Suprapubic skin (tissue), 4 donors: ENCODE measurements at regions not wholly inside any gene's neighbourhood (a gene's known extent, or its start where the extent isn't known, plus 50 kb on each side); places are given as distances from the start of the nearest gene placed in this dataset.
"Not testable (repeated sequence)": the region's sequence is repeated elsewhere in the genome, so short reads cannot be mapped to it uniquely, and the experiment has no call there.

Source experiments
- DNase-seq, 2 donors: peaks; one replicate each; pipeline ENCODE4 v3.0.0-alpha.2; 2019; ENCODE audit warnings: low spot score in 2 of 2
- H3K27ac ChIP-seq: fragments of 200-600 bp; sonication (generic); one replicate; pipeline ENCODE4 v1.5.1; 2019
- H3K27me3 ChIP-seq: fragments of 200-600 bp; sonication (generic); one replicate; pipeline ENCODE4 v1.5.1; 2019
- H3K36me3 ChIP-seq: fragments of 200-600 bp; sonication (generic); one replicate; pipeline ENCODE4 v1.5.1; 2019
- H3K4me1 ChIP-seq: fragments of 200-600 bp; sonication (generic); one replicate; pipeline ENCODE4 v1.5.1; 2019
- H3K4me3 ChIP-seq: fragments of 200-600 bp; sonication (generic); one replicate; pipeline ENCODE4 v1.5.1; 2019; ENCODE audit warnings: mild to moderate bottlenecking
- H3K9me3 ChIP-seq: fragments of 200-600 bp; sonication (generic); one replicate; pipeline ENCODE4 v1.5.1; 2019
- EP300 ChIP-seq: sonication (generic); formaldehyde crosslinking; IDR thresholded peaks from one replicate; pipeline ENCODE4 v1.6.1; 2017; ENCODE audit warnings: antibody characterized with exemption
- POLR2A ChIP-seq, 2 donors: fragments of 450-650 bp; IDR thresholded peaks; one replicate each; pipeline ENCODE4 v1.6.1; 2017; ENCODE audit warnings: antibody characterized with exemption in 2 of 2, mild to moderate bottlenecking in 2 of 2, moderate library complexity in 2 of 2
- POLR2AphosphoS5 ChIP-seq, 3 donors: sonication (generic); formaldehyde crosslinking; IDR thresholded peaks; one replicate each; pipeline ENCODE4 v1.6.1; 2017; ENCODE audit warnings: antibody characterized with exemption in 3 of 3
- whole genome bisulfite sequencing: methylation state at CpG from one replicate; pipeline ENCODE4 v1.1.5; 2018; 5-methylcytosine and 5-hydroxymethylcytosine counted together
- TF ChIP-seq, protein P1 (sequence below), 2 donors: fragments of 200-600 bp in 1 of 2; fragments of 450-650 bp in 1 of 2; sonication (generic) in 1 of 2; IDR thresholded peaks; one replicate each; pipeline ENCODE4 v1.5.1; 2016 to 2019; ENCODE audit warnings: antibody characterized with exemption in 2 of 2, mild to moderate bottlenecking in 1 of 2, moderate library complexity in 1 of 2

DNA sequence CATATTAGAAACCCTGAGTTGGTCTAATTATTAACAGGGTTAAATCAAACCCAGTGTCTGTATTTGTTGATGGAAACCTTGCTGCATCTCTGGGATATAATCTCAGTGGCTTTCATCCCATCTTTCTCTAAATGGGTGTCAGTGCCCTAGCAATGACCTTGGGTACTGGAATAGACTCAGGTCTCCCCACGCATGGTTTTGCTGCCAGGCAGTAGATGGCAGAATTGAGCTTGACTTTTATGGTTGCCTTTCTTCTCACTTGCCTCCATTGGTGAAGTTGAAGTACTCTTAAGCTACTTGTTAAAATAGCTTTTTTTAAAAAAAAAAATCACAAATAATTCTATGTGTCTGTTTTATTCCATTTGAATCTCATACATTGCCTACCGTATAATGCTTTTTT is 81.8 kb upstream of the HMCN1 start:
- TF ChIP-seq POLR2A (IDR thresholded peaks at IDR 0.05) (no peak), POLR2AphosphoS5 (IDR thresholded peaks at IDR 0.05) (no peak), EP300 (no peak)
- TF ChIP-seq, protein P1, sequence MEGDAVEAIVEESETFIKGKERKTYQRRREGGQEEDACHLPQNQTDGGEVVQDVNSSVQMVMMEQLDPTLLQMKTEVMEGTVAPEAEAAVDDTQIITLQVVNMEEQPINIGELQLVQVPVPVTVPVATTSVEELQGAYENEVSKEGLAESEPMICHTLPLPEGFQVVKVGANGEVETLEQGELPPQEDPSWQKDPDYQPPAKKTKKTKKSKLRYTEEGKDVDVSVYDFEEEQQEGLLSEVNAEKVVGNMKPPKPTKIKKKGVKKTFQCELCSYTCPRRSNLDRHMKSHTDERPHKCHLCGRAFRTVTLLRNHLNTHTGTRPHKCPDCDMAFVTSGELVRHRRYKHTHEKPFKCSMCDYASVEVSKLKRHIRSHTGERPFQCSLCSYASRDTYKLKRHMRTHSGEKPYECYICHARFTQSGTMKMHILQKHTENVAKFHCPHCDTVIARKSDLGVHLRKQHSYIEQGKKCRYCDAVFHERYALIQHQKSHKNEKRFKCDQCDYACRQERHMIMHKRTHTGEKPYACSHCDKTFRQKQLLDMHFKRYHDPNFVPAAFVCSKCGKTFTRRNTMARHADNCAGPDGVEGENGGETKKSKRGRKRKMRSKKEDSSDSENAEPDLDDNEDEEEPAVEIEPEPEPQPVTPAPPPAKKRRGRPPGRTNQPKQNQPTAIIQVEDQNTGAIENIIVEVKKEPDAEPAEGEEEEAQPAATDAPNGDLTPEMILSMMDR (IDR thresholded peaks at IDR 0.05): no peak
- no peak overlapping the region for H3K4me3 ChIP-seq
- H3K27me3 ChIP-seq: no peaks in the 10 kb centered on the region
- DNase-seq: no peak
- H3K9me3 ChIP-seq: no peaks in the 10 kb centered on the region
- no peak overlapping the region for H3K27ac ChIP-seq
- H3K4me1 ChIP-seq: peaks cover 4% of the 10 kb centered on the region
- H3K36me3 ChIP-seq: no peaks in the 10 kb centered on the region
- WGBS: 92% methylated on average over 2 of the region's 2 CpGs

DNA sequence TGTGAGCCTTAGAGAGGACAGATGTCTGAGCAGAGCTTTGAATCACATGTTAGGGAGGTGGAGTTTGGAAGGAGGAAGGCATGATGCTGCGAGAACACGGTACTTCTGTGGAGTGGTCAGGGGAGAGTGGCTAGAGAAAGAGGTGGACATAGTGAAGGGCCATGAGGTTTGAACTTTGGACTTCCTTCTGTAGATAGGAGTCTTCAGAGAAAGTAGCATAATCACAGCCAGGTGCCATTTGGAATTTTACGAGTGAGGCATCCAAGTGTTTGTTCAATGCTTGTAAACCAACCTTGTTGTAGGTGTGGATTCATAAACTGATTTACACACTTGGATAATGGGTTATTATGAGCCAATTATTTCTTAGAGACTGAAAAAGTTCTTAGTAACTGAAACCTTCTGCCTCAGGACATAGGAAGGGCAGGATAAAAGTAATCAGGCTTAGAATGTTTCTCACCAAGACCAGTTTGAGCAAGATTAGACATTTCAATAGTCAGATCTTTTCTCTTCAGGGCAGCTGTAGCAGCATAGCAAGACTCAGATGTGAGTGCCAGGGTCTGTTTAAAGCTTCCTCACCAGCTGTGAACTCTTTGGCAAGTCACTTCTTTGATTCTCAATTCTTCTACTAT is 83.5 kb upstream of the HMCN1 start:
- Histone ChIP-seq H3K27me3 (no peaks in the 10 kb centered on the region), H3K9me3 (no peaks in the 10 kb centered on the region), H3K4me3 (no peak overlapping the region), H3K36me3 (no peaks in the 10 kb centered on the region), H3K27ac (no peak overlapping the region), H3K4me1 (peaks cover 17% of the 10 kb centered on the region)
- WGBS: 60% methylated on average over 3 of the region's 3 CpGs
- no peak for DNase-seq
- TF ChIP-seq POLR2AphosphoS5 (IDR thresholded peaks at IDR 0.05) (no peak), EP300 (no peak), POLR2A (IDR thresholded peaks at IDR 0.05) (no peak)
- TF ChIP-seq, protein P1 (IDR thresholded peaks at IDR 0.05): no peak

DNA sequence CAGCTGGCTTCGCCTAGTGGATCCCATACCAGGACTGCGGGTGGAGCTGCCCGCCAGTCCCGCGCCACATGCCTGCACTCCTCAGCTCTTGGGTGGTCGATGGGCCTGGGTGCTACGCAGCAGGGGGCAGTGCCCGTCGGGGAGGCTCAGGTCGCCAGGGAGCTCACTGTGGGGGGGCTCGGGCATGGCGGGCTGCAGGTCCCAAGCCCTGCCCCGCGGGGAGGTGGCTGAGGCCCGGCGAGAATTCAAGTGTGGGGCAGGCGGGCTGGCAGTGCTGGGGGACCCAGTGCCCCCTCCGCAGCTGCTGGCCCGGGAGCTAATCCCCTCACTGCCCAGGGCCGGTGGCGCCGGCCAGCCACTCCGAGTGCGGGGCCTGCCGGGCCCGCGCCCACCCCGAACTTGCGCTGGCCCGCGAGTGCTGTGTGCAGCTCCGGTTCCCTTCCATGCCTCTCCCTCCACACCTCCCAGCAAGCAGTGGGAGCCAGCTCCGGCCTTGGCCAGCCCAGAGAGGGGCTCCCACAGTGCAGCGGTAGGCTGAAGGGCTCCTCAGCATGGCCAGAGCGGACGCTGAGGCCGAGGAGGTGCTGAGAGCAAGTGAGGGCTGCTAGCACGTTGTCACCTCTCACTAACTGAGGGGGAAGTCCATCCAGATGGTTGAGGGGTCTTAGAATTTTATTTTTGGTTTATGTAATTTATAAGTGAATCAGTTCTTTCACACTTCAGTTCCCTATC is 85.2 kb upstream of the HMCN1 start:
- H3K27ac ChIP-seq: no peak overlapping the region
- no peak overlapping the region for H3K4me3 ChIP-seq
- no peak for TF ChIP-seq POLR2A (IDR thresholded peaks at IDR 0.05)
- TF ChIP-seq, protein P1 (IDR thresholded peaks at IDR 0.05): no peak
- no peak for TF ChIP-seq EP300
- TF ChIP-seq POLR2AphosphoS5 (IDR thresholded peaks at IDR 0.05): no peak
- peaks cover 18% of the 10 kb centered on the region for H3K4me1 ChIP-seq
- DNase-seq: no peak
- 92% methylated on average over 8 of the region's 38 CpGs for WGBS
- H3K27me3 ChIP-seq: no peaks in the 10 kb centered on the region
- no peaks in the 10 kb centered on the region for H3K9me3 ChIP-seq
- H3K36me3 ChIP-seq: no peaks in the 10 kb centered on the region

DNA sequence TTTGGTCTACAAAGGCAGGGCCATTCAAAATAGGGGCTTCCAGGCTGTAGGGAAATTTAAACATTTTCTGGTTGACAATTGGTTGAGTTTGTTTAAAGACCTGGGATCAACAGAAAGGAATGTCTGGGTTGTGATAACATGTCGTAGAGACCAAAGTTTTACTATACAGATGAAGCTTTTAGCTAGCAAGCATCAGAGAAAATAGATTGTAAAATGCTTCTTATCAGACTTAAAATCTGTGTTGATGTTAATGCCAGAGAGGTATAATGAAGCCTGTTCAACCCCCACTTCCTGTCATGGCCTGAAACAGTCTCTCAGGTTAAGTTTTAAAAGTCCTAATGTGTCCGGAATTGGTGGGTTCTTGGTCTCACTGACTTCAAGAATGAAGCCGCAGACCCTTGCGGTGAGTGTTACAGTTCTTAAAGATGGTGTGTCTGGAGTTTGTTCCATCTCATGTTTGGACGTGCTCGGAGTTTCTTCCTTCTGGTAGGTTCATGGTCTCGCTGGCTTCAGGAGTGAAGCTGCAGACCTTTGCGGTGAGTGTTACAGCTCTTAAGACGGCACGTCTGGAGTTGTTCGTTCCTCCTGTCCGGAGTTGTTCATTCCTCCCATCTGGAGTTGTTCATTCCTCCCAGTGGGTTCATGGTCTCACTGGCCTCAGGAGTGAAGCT is 86.5 kb upstream of the HMCN1 start:
- not testable (repeated sequence) for H3K9me3 ChIP-seq, H3K36me3 ChIP-seq
- 67% methylated on average over 12 of the region's 12 CpGs for WGBS

DNA sequence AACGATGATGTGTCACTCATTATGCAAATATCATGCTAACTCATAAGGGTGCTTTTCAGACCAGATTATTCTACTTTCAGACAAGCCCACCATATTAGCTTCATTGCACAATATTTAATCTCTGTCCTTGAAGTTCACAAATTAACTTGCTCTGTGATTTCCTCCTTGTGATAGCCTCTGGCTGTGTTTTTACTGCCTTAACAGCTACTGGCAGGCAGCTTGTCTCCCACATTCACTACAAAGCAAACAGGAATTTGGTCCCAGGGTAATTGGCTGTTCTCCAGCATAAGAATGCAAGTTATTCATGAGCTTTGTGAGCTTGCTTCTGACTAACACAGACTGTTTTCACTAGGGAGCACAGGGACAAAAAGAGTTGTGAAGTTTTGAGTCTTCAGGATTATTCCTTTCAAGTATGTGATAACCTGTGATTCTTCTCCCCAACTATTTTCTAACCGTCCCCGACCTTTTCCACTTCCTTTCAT is 87.9 kb upstream of the HMCN1 start:
- no peaks in the 10 kb centered on the region for H3K36me3 ChIP-seq
- no peak overlapping the region for H3K27ac ChIP-seq
- no peaks in the 10 kb centered on the region for H3K27me3 ChIP-seq
- H3K4me3 ChIP-seq: no peak overlapping the region
- H3K9me3 ChIP-seq: no peaks in the 10 kb centered on the region
- H3K4me1 ChIP-seq: peaks cover 17% of the 10 kb centered on the region
- 8% methylated on average over 3 of the region's 3 CpGs for WGBS
- DNase-seq: no peak
- TF ChIP-seq EP300: no peak

More for the DNA sequence above, 86.5 kb upstream of the HMCN1 start:
- not testable (repeated sequence) for H3K27me3 ChIP-seq, H3K4me3 ChIP-seq, H3K27ac ChIP-seq, DNase-seq
- peaks cover 18% of the 10 kb centered on the region for H3K4me1 ChIP-seq

DNA sequence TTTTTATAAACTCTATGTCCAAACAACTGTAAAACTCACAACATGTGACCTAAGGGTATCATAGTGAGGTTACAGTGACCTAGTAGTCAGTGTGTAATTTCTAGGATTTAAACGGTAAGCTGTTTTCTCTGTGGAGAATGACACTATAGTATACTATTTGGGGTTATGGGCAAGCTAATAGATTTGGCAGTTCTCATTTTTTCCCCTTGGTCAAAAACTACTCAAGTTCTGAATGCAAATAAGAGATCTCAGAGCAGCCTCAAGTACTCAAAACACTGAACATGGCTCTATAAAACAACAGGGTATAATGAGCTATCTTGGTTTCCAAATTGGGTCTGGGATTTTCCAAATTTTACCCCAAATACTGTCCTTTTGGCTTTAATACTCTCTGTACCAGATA is 88.5 kb upstream of the HMCN1 start:
- TF ChIP-seq, protein P1 (IDR thresholded peaks at IDR 0.05): no peak
- TF ChIP-seq POLR2A (IDR thresholded peaks at IDR 0.05): no peak
- no peak for TF ChIP-seq POLR2AphosphoS5 (IDR thresholded peaks at IDR 0.05)
- TF ChIP-seq EP300: no peak
- Histone ChIP-seq H3K9me3 (no peaks in the 10 kb centered on the region), H3K4me3 (no peak overlapping the region), H3K36me3 (no peaks in the 10 kb centered on the region), H3K4me1 (peaks cover 14% of the 10 kb centered on the region), H3K27ac (no peak overlapping the region), H3K27me3 (no peaks in the 10 kb centered on the region)
- DNase-seq: no peak
- WGBS: 24% methylated on average over 1 of the region's 1 CpG
